HG02642 (cell line): ENCODE measurements at regions not wholly inside any gene's neighbourhood (a gene's known extent, or its start where the extent isn't known, plus 50 kb on each side); places are given as distances from the start of the nearest gene placed in this dataset.

Experiments
- ATAC-seq: cut with Tn5 transposase; IDR thresholded peaks from one replicate; pipeline ENCODE4 v1.9.1; 2021; ENCODE audit warnings: mild to moderate bottlenecking; ENCODE audit not compliant: unreplicated experiment, poor library complexity

GRCh38 chr6:154596701-154597100 lies 86.2 kb upstream of the CNKSR3 start:
- ATAC-seq = no peak

DNA sequence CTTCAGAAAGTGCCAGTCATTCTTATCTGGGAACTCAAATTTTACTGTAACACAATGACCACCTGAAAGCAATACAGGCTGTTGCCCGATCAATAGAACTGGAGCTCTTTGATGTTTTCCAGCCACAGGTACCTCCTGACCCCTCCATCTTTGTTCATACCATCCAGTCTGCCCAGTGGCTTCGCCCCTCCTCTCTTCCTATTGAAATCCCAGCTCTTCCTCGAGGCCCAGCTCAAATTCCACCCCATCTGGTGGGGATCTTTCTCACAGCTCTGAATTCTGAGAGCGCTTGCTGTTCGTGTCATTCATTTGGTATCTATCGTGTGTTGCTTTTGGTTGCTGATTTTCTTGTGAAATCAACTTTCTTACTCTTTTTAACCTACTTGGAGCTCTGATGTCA lies 87.9 kb upstream of the CNKSR3 start:
- ATAC-seq = no peak

DNA sequence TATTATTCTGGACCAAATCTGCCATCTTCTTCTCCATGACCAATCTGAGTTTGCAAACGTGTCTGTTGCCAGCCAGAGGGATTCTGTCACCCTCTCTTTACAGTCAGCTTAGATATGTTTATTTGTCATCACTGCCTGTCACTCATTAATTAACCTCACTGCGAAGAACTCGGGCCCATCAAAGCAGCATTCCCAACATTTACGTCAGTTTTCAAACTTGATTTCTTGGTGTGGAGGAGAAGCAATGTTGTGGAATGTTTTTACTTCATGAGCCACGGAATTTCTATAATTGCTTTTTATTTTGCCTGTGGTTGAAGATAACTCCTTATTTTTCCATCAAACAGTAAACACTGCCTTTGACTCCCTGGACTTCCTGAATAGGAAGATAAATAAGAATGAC lies 91.8 kb upstream of the CNKSR3 start:
- no peak for ATAC-seq

GRCh38 chr6:154602708-154603107 lies 92.2 kb upstream of the CNKSR3 start:
- ATAC-seq = no peak

DNA sequence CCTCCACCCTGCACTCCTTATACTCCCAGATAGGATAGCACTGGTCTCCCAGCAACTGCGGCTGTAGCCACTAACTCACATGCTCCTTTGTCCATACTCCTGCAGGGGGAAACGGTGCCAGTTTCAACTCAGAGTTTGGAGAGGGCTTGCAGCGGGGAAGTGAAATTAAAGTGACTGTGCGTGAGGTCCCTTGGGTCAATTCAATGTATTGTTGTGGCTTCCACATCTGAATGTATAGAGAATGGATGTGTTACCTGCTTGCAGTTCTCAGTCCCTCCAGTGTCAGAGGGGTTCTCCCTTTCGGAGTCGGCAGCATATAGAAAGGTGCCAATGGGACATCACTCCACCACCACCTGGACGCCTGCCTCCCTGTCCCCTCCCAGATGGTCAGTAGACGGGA lies 93.6 kb upstream of the CNKSR3 start:
- ATAC-seq = no peak

GRCh38 chr6:154605178-154605881 lies 94.8 kb upstream of the CNKSR3 start:
- ATAC-seq = peak; percentile 55

- ATAC-seq = no peak
Observed at GRCh38 chr6:154605882-154606370, 95.4 kb upstream of the CNKSR3 start.

DNA sequence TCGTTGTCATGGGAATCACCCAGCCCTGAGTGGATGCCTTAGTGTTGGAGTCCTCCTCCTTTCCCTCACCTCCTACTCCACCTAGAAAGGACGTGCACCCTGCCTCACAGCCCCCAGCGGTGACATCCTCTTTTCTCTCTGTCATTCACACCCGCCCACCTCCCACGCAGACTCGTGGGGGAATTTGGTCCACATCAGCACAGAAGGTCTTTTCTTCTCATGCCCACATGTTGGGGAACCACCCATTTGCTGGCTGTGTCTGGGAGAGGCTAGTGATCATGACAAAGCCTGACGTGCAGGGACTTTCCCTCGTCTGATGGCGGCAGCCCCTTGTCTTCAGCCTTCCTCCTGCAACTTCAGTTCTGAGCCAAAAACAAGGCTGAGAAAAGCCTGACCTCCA lies 96.0 kb upstream of the CNKSR3 start:
- peak; percentile 87 for ATAC-seq

DNA sequence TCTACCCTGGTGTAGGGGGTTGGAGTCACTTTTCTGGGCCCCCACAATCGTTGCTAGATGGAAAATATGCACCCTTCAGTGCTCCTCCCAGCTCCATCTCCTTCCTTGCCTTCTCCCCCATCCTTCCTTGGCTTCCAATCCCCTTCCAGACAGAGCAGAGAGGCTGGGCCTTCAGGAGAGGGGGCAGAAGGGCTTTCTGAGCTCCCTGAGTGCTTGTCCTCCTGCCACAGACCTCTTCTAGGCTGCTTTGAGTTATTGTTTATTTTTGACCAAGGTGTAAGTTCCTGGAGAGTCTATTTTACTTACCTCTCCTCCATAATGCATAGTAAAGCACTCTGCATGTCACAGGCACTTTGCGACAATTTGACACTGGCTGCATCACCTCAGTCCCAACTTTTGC lies 96.4 kb upstream of the CNKSR3 start:
- ATAC-seq = no peak

- no peak for ATAC-seq
Observed at GRCh38 chr6:154611241-154611640, 100.8 kb upstream of the CNKSR3 start.

- ATAC-seq = no peak
Observed at GRCh38 chr6:154611847-154612246, 101.4 kb upstream of the CNKSR3 start.

GRCh38 chr6:154613137-154613676 lies 102.7 kb upstream of the CNKSR3 start:
- ATAC-seq = no peak

DNA sequence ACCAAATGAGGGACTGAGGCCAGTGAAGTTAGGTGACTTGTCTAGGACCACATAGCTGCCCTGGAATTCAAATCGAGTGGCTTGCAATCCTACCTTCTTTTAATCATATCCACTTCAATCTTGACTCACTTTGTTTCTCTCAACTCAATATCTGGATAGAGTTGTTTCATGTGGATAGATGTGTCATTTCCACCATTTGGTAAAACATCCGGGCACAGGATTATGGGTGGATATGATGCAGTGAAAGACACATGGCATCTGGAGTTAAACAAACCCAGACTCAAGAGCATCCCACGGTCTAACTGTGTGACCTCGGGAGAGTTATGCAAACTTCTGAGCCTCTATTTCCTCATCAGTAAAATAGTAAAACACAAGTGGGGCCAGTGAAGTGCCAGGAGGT lies 103.6 kb upstream of the CNKSR3 start:
- ATAC-seq = no peak

DNA sequence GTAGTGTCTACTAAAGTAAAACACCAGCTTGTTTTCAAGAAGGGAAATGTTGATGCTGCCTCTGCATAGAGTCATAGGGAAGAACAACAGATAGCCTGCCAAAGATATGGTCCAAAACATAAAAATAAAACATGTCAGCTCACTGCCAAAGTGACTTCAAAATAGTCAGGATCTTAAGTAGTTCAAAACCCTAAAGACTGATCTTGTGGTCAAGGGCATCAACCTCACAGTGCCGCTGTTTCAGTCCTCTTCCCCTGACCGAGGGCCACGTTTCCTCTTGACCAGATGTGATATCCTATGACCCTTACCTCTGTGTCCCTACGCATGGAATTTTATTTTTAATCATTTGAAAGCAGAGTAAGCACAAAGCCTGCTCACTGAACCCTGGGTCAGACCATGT lies 104.2 kb upstream of the CNKSR3 start:
- ATAC-seq = no peak

GRCh38 chr6:154615483-154616025 lies 105.1 kb upstream of the CNKSR3 start:
- no peak for ATAC-seq

DNA sequence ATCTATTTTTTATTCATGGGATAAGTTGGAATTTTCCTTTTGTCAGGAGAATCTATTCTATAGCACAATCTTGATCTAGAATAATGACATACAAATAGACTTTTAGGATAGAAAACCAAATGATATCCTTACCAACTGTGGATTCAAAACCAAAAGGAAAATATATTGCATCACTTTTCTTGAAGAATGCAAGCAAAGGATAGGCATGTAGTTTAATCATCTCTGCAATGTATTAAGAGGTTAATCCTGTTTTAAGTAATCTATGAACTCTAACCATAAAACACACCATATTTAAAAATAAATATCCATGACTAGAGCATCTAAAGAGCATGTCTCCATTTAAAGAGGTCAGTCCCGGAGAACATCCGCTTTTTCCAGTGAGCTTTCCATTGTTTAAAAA lies 106.7 kb upstream of the CNKSR3 start:
- no peak for ATAC-seq

DNA sequence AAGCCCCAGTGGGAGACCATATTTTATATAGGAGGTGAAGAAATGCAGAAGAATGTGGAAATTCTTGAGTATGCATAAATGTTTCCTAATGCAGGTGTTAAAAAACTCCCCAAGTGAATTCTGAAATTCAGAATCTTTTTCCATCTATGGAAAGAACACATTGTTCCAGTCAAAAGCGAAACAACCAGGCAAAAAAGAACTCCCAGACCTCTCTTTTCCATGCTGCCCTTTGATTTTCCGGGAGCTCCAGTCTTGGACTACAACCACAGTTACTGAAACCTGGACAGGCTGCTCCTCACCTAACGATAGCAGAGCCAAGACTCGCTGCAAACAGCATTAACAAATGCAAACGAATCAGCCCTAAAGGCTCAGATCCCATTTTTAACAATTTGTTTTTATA lies 108.7 kb upstream of the CNKSR3 start:
- ATAC-seq = no peak

DNA sequence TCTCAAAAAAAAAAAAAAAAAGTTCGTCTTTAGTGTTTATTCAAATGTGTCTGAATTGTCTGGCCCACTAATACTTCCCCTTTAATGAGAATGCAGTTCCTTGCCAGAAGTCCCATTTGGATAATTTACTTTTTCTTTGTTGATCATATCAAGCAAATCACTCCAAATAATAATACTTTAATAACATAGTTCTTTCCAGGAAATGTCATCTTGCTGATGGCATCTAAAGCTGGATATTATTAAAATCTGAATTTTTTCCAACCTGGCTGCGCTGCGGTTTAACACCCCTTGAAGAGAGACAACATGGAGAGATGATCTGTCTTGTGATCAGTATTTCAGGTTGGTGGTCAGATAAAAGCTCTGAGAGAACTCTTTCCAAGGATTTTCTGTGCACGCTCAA lies 111.2 kb upstream of the CNKSR3 start:
- ATAC-seq = no peak

DNA sequence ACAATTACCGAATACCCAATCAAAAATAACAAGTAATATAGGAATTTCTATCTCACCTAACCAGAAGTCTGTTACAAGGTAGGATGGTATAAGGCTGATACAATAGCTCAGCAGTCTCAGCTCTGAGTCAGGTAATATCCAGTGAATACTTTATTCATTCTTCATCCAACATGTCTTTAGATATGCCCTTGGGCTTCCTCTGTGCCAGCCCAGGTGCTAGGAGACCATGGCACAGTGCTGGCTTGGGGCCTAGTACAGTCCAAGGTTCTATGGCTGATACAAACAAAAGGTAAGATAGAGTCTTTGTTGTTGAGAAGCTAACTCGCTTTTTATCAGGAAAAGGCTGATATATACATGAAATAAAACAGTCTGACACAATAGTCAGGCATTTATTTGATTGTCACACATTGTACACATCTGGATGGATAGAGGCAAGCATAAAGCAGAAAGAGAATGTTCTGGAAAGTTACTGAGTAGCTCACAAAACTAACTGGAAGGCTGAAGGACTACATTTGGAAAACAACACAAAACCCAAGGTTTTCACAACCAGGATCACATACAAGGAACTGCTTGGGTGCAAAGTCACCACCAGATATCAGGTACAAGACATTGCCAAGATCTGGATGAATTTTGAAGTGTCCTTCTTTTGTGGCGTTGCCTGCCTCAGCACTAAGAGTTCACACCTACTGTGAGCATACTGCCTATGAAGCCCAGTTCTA lies 110.4 kb upstream of the SCAF8 start:
- no peak for ATAC-seq

DNA sequence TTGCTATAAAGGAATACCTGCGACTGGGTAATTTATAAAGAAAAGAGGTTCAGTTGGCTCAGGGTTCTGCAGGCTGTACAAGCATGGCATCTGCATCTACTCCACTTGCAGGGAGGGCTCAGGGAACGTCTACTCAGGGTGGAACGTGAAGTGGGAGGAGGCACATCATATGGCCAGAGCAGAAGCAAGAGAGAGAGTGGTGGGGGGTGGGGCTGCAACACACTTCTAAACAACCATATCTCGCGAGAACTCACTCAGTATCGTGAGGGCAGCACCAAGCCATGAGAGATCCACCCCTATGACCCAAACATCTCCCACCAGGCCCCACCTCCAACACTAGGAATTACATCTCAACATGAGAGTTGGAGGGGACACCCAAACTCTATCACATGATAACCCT lies 109.8 kb upstream of the SCAF8 start:
- no peak for ATAC-seq

DNA sequence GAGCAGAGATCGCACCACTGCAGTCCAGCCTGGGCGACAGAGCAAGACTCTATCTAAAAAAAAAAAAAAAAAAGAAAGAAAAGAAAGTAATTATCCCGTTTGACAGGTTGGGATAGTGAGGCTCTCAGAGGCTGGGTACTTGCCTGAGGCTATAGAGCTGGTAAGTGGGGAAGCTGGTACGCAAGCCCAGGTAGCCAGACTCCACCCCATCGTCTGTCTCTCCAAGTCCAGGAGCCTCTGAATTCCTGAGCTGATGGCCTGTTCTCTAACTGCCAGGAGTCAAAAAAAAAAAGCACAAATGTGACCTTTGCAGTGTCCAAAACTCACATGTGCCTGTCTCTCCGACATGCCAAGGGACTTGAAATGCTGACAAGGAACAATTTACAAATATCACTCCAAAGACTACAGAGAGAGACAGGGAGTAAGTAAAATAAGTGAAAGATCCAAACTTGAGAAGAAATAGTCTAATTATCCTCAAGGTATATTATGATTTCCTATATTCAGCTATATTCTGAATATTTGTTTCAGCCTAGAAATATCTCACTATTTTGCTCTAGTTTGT lies 109.1 kb upstream of the SCAF8 start:
- no peak for ATAC-seq
